ENCODE measurements at regions not wholly inside any gene's neighbourhood (a gene's known extent, or its start where the extent isn't known, plus 50 kb on each side); places are given as distances from the start of the nearest gene placed in this dataset.

DNA sequence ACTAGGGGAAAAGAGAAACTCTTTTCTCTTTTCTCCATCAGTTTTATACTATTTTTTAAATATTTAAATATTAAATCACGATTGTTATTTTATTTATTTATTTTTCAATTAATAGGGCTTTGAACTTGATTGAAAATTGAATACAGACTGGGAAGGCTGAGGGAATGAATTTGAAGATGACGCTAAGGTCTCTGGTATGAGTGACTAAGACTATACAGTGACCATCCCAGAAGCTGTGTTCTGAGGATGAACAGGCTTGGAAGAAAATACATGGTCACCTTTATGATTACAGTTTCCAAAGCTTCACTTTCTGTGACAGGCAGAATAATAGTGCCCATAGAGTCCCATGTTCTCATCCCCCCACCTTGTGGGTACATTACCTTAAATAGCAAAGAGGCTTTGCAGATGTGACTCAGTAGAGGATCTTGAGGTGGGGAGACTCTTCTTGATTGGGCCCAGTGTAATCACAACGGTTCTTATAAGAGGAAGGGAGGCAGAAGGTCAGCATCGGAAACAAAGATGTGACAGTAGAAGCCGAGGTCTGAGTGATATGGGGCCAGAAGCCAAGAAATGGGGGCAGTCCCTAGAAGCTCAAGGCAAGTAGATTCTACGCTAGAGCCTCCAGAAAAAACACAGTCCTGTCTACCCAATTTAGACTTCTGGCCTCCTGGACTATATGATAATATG, 51.0 kb upstream of the LPP start:
- no peaks in the 10 kb centered on the region for H3K9me3 Mint-ChIP-seq
- Histone ChIP-seq H3K36me3 (ENCODE audit: insufficient read depth, low read length) (no peaks in the 10 kb centered on the region), H3K9me3 (ENCODE audit: low read length) (no peaks in the 10 kb centered on the region), H3K4me3 (ENCODE audit: low read length) (no peak overlapping the region), H3K27me3 (ENCODE audit: insufficient read depth, low read length, poor library complexity, severe bottlenecking) (no peaks in the 10 kb centered on the region), H3K4me1 (ENCODE audit: insufficient read depth, low read length) (no peaks in the 10 kb centered on the region), H3K27ac (ENCODE audit: low read depth, low read length) (no peak overlapping the region)
- peaks cover 5 to 8% of the 10 kb centered on the region in 2 donors for H3K27me3 Mint-ChIP-seq
- H3K27ac Mint-ChIP-seq = no peak overlapping the region
- no peak for DNase-seq
- H3K36me3 Mint-ChIP-seq = peaks cover 0 to 8% (median 3%) of the 10 kb centered on the region in 3 donors
- H3K4me3 Mint-ChIP-seq = no peak overlapping the region
- ChIA-PET CTCF (no interaction called here), POLR2A (no interaction called here)
- no peaks in the 10 kb centered on the region for H3K4me1 Mint-ChIP-seq

DNA sequence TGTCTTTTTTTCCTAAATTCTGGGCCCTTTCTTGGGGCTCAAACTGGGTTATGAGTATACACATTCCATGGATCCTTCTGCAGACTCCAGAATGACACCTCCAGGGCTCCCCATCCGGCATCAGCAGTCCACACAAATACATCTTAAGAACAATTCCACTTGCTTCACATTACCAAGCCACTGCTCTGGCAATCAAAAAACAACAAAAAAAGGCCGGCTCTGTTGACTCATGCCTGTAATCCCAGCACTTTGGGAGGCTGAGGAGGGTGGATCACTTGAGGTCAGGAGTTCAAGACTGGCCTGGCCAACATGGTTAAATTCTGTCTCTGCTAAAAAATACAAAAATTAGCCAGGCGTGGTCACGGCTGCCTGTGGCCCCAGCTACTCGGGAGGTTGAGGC, 49.9 kb upstream of the LPP start:
- POLR2A ChIA-PET = no interaction called here
- no peaks in the 10 kb centered on the region for H3K4me1 ChIP-seq (ENCODE audit: insufficient read depth, low read length)
- Mint-ChIP-seq H3K36me3 (peaks cover 0 to 10% (median 3%) of the 10 kb centered on the region in 3 donors), H3K27ac (no peak overlapping the region), H3K4me3 (no peak overlapping the region), H3K27me3 (peaks cover 5 to 8% of the 10 kb centered on the region in 2 donors), H3K9me3 (no peaks in the 10 kb centered on the region), H3K4me1 (peaks cover 5% of the 10 kb centered on the region in 3 donors)
- H3K36me3 ChIP-seq (ENCODE audit: insufficient read depth, low read length) = no peaks in the 10 kb centered on the region
- no peak for DNase-seq
- no peak overlapping the region for H3K4me3 ChIP-seq (ENCODE audit: low read length)
- H3K9me3 ChIP-seq (ENCODE audit: low read length) = no peaks in the 10 kb centered on the region
- CTCF ChIA-PET = no interaction called here
- H3K27ac ChIP-seq (ENCODE audit: low read depth, low read length) = no peak overlapping the region
- H3K27me3 ChIP-seq (ENCODE audit: insufficient read depth, low read length, poor library complexity, severe bottlenecking) = no peaks in the 10 kb centered on the region

All from CD8-positive, alpha-beta memory T cell (primary cell).